ENCODE measurements at regions not wholly inside any gene's neighbourhood (a gene's known extent, or its start where the extent isn't known, plus 50 kb on each side); places are given as distances from the start of the nearest gene placed in this dataset.

DNA sequence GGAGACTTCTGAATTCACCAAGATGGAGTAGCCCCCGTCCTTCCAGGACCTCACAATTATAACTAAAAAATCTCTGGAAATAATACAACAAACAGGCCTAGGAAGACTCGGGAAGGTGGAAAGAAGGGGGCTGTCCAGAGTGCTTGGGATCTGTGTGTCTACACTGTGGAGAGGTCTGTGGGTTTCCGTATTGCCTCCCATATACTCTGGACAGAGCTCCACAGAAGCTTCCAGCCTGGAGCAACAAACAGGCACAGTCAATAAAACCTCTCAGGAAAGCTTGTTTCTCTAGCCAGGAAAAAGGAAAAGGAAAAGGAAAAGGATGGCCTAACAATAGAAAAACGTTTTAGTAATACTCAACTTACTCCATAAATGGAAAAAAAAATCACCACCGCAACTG, 655.9 kb downstream of the DSC3 start:
- TF ChIP-seq CTCF (conservative IDR thresholded peaks at IDR 0.05) (no peak), ZFX (IDR thresholded peaks at IDR 0.05) (no peak)
